ENCODE measurements at regions not wholly inside any gene's neighbourhood (a gene's known extent, or its start where the extent isn't known, plus 50 kb on each side); places are given as distances from the start of the nearest gene placed in this dataset.

- TF ChIP-seq NFE2L2 (conservative IDR thresholded peaks at IDR 0.05; ENCODE audit: low read length) (no peak), FOSL2 (IDR thresholded peaks at IDR 0.05) (no peak), FOSL2 (CRISPR knock-in tag; IDR thresholded peaks at IDR 0.05) (no peak), SREBF2 (IDR thresholded peaks at IDR 0.05) (no peak), EP300 (IDR thresholded peaks at IDR 0.05) (no peak)
Observed at GRCh38 chr3:157718800-157719199, 215.6 kb upstream of the VEPH1 start.
